T47D (cell line): ENCODE measurements at regions not wholly inside any gene's neighbourhood (a gene's known extent, or its start where the extent isn't known, plus 50 kb on each side); places are given as distances from the start of the nearest gene placed in this dataset.
"Not testable (repeated sequence)": the region's sequence is repeated elsewhere in the genome, so short reads cannot be mapped to it uniquely, and the experiment has no call there.

ENCODE experiments used
- DNase-seq, 2 experiments: peaks; one replicate each; pipeline versions ENCODE4 v3.0.0 to v3.0.0-alpha.2; 2011 to 2012; ENCODE audit warnings: low read depth in 1 of 2, low spot score in 1 of 2
- JUND ChIP-seq: IDR thresholded peaks from 2 replicates; pipeline ENCODE4 v1.6.1; 2012; ENCODE audit warnings: low read depth
- in situ Hi-C: cut with HindIII; loops from 2 replicates; pipeline ENCODE4 v1.10.0; 2016; ENCODE audit warnings: low sequenced_read_pairs, low pct_unique_long_range_greater_than_20kb

DNA sequence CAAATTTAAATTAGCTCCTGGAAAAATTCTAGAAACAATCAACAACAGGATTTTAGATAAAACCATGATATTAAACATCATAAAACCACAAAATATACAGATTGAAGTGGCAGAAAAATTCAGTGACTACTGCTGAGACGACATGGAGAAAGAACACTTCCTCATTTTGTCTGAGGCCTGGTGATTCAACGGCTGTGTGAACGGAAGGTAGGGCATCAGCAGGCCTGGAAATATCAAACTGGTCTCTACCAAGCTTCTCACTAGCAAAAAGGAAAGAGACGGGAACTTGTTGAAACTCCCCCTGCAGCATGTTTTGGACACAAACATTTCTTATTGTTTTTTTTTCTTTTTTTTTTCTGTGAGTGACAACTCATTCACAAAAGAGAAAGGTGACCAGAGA lies 58.0 kb upstream of the AHI1 start:
- no peak for TF ChIP-seq JUND
- in situ Hi-C loops, result no loop called here
- no peak for DNase-seq

DNA sequence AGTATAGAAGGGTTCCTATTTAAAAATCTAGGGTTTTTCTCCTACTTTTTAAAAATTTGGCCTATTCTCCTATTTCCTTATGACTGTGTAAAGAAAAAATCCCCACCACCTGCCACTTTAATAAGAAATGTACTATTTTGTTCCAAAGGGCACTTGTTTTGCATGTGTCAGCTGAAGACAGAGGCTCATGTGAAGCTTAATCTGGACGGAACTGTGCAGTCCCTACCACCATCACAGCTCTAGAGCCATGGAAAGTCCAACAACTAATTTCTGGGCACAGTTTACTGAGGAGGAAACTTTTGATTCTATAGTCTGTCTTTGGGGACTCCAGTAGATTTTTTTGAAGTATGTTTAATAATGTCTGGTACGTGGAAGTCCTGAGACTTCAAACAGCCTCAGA lies 60.0 kb upstream of the AHI1 start:
- TF ChIP-seq JUND, result no peak
- in situ Hi-C loops, result no loop called here
- no peak for DNase-seq

DNA sequence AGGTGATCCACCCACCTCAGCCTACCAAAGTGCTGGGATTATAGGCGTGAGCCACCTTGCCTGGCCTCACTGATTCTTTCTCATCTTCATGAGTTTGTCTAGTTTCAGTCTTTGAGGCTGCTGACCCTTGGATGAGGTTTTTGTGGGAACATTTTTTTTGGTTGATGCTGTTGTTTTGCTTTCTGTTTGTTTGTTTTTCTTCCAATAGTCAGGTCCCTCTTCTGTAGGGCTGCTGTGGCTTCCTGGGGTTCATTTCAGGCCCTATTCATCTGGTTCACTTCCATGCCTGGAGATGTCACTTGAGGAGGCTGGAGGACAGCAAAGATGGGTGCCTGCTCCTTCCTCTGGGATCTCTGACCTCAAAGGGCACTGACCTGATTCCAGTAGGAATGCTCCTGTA lies 68.1 kb upstream of the AHI1 start:
- in situ Hi-C loops, DNase-seq: not testable (repeated sequence)

DNA sequence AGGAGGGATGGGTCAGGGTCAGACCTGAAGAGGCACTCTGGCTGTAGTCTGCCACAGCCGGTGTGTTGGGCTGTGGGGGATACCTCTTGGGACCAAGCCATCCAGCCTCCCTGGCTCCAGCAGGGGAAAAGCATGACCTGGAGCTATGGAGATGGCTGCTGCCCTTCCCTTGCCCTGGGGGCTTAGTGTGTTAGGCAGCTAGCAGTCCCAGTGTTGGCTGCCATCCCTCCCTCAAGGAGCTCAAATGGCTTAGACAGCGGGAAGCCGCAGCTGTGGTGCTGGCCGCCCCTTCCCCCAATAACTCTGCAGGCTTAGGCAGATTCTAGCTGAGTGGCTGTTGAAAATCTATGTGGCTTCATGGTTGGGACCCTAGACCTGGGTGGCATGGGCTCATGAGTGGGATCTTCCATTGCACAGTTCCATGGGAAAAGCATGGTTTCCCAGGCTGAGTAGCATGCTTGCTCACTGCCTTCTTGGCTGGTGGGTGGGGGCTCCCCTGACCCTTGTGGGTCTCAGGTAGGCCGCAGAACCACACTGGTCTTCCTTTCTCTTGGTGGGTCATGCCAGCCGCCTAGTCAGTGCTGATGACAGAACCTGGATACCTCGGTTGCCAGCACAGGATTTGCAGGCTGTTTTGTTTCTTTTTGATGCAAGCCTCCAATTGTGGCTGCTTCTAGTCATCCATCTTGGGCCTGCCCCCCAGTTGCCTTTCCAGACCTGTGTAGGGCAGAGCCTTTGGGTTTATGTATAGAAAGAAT lies 69.0 kb upstream of the AHI1 start:
- DNase-seq, result no peak
- in situ Hi-C loops, result no loop called here
- TF ChIP-seq JUND, result no peak

DNA sequence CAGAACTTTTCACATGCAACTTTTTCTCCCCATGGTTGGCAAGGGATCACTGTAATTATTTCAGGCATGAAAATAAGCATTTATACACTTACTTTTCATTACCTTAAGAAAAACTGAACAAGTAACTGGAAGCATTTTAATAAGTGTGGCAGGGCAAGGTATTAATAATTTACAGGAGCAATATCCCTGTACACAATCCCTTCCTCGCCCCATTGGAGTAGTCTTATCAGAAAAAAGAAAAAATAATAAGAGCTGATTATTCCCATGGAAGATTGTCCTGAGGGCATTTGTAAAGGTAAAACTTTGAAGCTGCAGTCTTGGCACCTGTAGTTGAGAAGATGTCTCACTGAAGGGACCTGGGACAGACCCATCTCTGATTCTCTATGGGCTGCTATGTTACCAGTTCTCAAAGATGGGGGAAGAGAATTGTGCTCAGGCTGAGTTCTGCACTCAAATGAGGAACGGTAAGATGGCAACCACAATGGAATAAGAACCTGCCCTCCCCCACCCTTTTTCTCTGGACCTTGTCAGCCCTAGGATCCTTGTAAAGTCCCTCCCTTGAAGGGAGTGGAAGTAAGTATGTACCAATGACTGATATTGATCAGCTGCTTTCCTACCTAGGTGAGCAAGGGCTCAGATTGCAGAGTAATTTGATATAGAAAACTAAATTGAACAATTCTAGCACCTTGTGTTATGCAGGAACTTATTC lies 70.0 kb upstream of the AHI1 start:
- in situ Hi-C loops, result no loop called here
- TF ChIP-seq JUND, result no peak
- DNase-seq, result no peak

DNA sequence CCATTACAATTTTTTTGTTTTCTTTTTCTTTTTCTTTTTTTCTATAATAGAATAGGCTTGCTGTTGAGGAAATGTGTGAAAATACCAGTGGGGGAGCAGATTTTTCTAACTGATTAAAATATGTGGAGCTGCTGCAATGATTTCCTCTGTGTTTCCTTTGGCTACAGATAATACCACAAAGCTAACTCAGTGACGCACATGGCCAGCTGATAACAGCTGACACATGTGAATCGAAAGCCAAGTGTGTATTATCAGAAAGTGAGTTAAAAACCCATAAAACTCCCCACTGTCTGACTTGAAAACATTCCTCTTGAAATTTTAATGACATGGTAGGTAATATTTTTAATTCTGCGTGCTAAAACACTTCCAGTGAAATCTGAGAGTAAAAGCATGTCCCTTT lies 70.8 kb upstream of the AHI1 start:
- in situ Hi-C loops, result no loop called here
- no peak for DNase-seq
- no peak for TF ChIP-seq JUND

DNA sequence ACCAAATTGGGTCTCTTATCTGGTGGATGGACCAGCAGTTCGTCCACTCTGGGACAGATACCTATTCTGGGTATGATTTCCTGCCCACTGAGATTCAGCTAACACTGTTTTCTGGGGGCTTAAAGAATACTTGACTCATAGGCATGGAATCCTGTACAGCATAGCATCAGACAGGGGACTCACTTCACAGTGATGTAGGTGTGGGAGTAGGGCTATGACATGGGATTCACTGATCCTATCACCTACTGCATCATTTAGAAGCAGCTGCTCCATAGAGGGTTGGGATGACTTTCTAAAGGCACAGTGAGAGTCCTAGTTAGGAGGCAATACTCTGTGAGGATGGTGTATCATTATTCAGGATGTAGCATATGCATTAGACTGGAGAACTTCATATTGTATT lies 74.5 kb upstream of the AHI1 start:
- DNase-seq, result no peak

DNA sequence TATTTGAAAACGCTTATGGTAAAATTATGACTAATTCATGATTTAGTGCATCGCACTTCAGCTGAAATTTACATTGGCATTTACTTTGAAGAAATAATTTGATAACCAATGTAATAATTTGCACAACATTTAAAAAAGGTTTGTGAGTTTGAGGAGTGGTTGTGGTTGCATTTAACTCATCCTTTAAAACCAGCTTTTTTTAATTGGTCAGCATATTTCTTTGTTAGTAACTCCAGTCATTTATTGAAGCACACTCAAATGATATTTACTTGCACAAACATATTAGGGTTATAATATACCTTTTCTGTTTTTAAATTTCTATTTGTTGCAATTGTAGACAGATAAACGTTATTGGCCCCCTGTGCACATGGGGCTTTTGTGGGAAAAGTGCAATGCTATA lies 78.1 kb upstream of the AHI1 start:
- in situ Hi-C loops, result no loop called here
- DNase-seq, result no peak
- TF ChIP-seq JUND, result no peak

More for the DNA sequence above, 74.5 kb upstream of the AHI1 start:
- TF ChIP-seq JUND, result no peak
- in situ Hi-C loops, result no loop called here

DNA sequence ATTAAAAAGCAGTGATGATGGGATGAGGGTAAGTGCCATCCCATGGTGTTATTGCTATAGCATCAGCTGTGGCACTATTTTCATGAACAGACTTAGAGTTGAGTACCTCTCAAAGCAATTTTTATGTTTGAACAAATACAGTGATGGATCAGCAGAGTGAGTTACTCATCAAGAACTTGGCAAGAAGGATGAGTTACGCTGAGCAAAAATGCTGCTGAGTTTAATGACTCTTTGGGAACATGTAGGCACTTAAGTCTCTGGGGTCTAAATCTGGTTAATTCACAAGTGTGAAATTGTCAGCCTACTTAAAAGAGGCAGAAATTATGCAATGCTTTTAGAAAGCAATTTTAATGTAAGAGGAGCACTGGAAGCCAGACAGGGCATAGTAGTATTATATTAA lies 78.5 kb upstream of the AHI1 start:
- no peak for TF ChIP-seq JUND
- DNase-seq, result no peak
- in situ Hi-C loops, result no loop called here

DNA sequence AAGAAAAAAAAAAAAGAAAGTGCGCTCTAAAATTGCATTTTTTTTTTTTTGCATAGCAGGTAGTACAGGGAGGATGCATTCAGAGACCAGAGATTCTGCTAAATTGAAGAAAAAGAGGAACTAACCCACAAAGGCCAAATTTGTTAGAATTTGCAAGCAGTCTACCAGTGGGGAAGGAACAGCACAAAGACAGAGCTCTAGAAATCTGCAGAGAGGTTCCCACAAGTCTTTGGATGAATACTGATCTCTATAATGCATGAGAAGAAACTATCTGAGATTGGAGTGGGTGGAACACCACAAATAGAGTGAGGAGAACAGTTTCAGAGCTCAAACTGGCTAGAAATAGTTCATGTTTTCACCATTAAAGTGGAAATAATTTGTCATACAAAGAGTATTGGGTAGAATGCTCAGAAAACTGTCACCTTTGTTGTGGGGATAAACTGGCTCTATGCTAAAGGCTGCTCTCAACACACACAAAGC lies 79.6 kb upstream of the AHI1 start:
- DNase-seq, result no peak
- no peak for TF ChIP-seq JUND
- in situ Hi-C loops, result no loop called here

DNA sequence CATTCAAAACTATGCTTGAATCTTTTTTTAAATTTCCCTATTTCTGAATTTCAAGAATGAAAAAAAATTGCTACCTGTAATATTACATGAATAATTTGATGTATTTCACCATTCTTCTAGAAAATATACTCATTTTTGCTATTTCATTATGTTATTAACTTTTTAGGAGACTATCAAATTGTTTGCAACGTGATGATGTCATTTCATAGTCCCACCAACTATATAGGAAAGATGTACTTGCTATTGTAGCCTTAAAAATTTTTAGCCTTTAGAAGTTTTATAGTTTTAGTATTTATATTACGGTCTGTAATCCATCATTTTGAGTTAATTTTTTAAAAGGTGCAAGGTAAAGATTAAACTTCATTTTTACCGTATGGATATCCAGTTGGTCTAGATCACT lies 81.4 kb upstream of the AHI1 start:
- no peak for TF ChIP-seq JUND
- DNase-seq, result no peak
- in situ Hi-C loops, result no loop called here

DNA sequence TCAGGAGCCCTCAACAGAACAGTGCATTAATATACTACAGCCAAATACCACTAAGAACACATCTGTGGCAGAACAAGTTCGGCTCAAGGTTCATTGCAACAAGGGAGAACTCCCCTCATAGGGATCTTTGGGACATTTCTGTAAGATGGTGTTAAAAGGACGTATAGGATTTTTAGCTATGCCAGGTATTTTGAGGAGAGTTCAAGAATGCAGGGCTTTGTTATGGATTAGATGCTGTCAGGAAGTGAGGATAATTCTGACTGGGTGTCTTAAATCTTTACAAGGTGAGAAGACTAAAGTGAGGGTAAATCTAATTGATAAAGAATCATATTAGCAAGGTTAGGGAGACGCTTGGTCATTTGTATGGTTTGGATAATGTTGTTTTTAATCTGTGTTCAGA lies 83.7 kb upstream of the AHI1 start:
- no peak for TF ChIP-seq JUND

DNA sequence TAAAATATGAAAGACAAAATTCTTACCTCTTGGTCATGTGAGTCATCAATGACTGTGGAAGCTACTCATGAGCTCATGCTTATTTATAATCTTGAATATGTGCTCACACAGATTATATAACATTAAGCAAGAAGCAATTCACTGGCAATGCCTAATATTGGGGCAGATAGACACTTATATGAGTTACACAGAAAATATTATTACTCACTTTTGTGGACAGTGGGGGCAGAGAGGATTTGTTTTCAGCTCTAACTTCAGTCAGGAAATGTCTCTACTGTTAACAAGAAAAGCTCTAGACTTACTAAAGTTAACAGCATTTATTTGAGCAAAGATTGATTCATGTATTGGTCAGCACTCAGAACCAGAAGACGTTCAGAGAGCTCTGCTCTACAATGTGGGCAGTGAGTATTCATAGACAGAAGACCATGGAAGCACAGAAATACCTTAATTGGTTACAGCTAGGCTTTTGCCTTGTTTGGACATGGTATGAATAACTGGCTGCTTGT lies 85.8 kb upstream of the AHI1 start:
- in situ Hi-C loops, result no loop called here
- no peak for TF ChIP-seq JUND
- DNase-seq, result no peak

More for the DNA sequence above, 83.7 kb upstream of the AHI1 start:
- DNase-seq, result no peak
- in situ Hi-C loops, result no loop called here
